ENCODE measurements at regions not wholly inside any gene's neighbourhood (a gene's known extent, or its start where the extent isn't known, plus 50 kb on each side); places are given as distances from the start of the nearest gene placed in this dataset.

DNA sequence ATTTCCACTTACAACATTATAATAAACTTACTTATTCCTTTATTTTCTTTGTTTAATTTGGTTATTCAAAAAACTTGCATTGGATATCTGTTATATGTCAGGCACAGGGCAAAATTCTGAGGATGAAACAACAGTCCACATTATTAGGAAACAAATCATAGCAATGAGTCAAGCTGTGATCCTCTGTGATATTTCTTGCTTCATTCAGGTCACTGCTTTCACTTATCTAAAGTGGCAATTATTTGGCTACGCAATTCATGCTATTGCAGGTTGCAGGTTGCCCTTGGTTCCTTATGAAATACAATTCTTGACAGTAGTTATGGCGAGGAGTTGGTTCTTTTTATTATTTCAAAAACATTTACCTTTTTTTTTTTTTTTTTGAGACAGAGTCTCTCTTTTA is 66.4 kb upstream of the CNTN6 start:
- TF ChIP-seq, protein P1, sequence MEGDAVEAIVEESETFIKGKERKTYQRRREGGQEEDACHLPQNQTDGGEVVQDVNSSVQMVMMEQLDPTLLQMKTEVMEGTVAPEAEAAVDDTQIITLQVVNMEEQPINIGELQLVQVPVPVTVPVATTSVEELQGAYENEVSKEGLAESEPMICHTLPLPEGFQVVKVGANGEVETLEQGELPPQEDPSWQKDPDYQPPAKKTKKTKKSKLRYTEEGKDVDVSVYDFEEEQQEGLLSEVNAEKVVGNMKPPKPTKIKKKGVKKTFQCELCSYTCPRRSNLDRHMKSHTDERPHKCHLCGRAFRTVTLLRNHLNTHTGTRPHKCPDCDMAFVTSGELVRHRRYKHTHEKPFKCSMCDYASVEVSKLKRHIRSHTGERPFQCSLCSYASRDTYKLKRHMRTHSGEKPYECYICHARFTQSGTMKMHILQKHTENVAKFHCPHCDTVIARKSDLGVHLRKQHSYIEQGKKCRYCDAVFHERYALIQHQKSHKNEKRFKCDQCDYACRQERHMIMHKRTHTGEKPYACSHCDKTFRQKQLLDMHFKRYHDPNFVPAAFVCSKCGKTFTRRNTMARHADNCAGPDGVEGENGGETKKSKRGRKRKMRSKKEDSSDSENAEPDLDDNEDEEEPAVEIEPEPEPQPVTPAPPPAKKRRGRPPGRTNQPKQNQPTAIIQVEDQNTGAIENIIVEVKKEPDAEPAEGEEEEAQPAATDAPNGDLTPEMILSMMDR (IDR thresholded peaks at IDR 0.05; ENCODE audit: unreplicated experiment): no peak
- Mint-ChIP-seq H3K27ac (ENCODE audit: unreplicated experiment) (no peak overlapping the region), H3K36me3 (ENCODE audit: insufficient read depth, unreplicated experiment) (no peaks in the 10 kb centered on the region), H3K27me3 (ENCODE audit: unreplicated experiment) (no peaks in the 10 kb centered on the region), H3K4me3 (ENCODE audit: low read depth, unreplicated experiment) (no peak overlapping the region), H3K9me3 (ENCODE audit: low read depth, unreplicated experiment) (no peaks in the 10 kb centered on the region), H3K4me1 (ENCODE audit: low read depth, unreplicated experiment) (no peaks in the 10 kb centered on the region)
- intact Hi-C loops (cut with micrococcal nuclease; ENCODE audit: unreplicated experiment): no loop called here
- CTCF ChIA-PET: no interaction called here
- BruUV-seq (replicated peaks): no TSS peak
- no peak for DNase-seq

DNA sequence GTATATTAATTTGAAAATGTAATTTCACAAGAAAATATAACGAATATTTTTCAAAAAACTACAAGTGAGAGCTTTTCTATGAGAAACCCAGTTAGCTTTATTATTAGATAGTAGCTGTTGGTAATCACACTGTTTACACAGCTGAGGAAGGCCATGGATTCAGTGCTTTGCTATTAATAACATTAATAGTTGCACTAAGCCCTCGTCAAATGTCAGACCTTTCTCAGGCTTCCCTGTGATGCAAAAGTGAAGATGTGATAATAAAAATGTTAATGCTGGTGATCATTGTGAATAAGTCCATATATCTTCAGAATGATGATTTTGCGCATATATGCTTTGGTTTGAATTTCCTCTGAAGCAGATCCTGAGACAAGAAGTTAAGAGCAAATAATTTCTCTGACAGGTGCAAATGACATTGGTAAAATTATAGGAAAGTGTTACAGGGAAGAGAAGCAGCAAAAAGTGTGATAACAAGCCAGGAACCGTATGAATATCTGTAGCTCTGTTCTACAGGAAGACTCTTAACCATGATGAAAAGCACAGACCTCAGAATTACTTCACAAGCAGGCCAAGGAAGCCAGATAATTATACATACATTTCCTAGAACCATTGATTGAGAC is 56.5 kb upstream of the CNTN6 start:
- H3K27ac Mint-ChIP-seq (ENCODE audit: unreplicated experiment): no peak overlapping the region
- no peaks in the 10 kb centered on the region for H3K27me3 Mint-ChIP-seq (ENCODE audit: unreplicated experiment)
- H3K36me3 Mint-ChIP-seq (ENCODE audit: insufficient read depth, unreplicated experiment): no peaks in the 10 kb centered on the region
- TF ChIP-seq, protein P1 (IDR thresholded peaks at IDR 0.05; ENCODE audit: unreplicated experiment): no peak
- intact Hi-C loops (cut with micrococcal nuclease; ENCODE audit: unreplicated experiment): no loop called here
- DNase-seq: no peak
- CTCF ChIA-PET: interaction anchor here (0.6 to 1.0 kb wide), 3 partner anchors 14 to 21 kb away, joined by 3 to 6 read pairs (median 3); no protein-coding TSS in a partner anchor
- BruUV-seq (replicated peaks): no TSS peak
- H3K4me3 Mint-ChIP-seq (ENCODE audit: low read depth, unreplicated experiment): no peak overlapping the region
- H3K4me1 Mint-ChIP-seq (ENCODE audit: low read depth, unreplicated experiment): no peaks in the 10 kb centered on the region
- peaks cover 6% of the 10 kb centered on the region for H3K9me3 Mint-ChIP-seq (ENCODE audit: low read depth, unreplicated experiment)

DNA sequence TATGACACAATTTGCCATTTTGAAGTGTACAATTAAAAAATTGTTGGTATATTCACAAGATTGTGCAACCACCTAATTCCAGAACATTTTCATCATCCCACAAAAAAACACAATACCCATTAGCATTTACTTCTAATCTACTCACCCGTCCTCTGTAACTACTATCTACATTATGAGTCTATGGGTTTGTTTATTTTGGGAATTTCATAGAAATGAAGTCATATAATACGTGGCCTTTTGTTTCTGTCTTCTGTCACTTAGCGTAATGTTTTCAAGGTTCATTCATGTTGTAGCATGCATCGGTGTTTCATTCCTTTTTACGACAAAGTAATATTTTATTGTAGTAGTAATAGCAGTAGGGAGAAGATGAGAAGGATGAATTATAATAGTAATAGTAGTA is 55.2 kb upstream of the CNTN6 start:
- no peaks in the 10 kb centered on the region for H3K36me3 Mint-ChIP-seq (ENCODE audit: insufficient read depth, unreplicated experiment)
- no TSS peak for BruUV-seq (replicated peaks)

More for the DNA sequence above, 55.2 kb upstream of the CNTN6 start:
- DNase-seq: no peak
- H3K4me3 Mint-ChIP-seq (ENCODE audit: low read depth, unreplicated experiment): no peak overlapping the region
- peaks cover 6% of the 10 kb centered on the region for H3K9me3 Mint-ChIP-seq (ENCODE audit: low read depth, unreplicated experiment)
- TF ChIP-seq, protein P1 (IDR thresholded peaks at IDR 0.05; ENCODE audit: unreplicated experiment): no peak
- no peak overlapping the region for H3K27ac Mint-ChIP-seq (ENCODE audit: unreplicated experiment)
- no peaks in the 10 kb centered on the region for H3K27me3 Mint-ChIP-seq (ENCODE audit: unreplicated experiment)
- no peaks in the 10 kb centered on the region for H3K4me1 Mint-ChIP-seq (ENCODE audit: low read depth, unreplicated experiment)
- intact Hi-C loops (cut with micrococcal nuclease; ENCODE audit: unreplicated experiment): no loop called here
- CTCF ChIA-PET: no interaction called here
